ENCODE measurements at regions not wholly inside any gene's neighbourhood (a gene's known extent, or its start where the extent isn't known, plus 50 kb on each side); places are given as distances from the start of the nearest gene placed in this dataset.

GRCh38 chr10:94129393-94130130 is 135.8 kb downstream of the PLCE1 start:
- Histone ChIP-seq H3K4me1 (ENCODE audit: insufficient read depth, low read length, poor library complexity, severe bottlenecking) (peaks cover 8% of the 10 kb centered on the region), H3K27ac (ENCODE audit: low read depth, low read length, poor library complexity, severe bottlenecking) (no peak overlapping the region), H3K27me3 (replicated peaks; ENCODE audit: insufficient read depth, low read depth, low read length, poor library complexity) (no peaks in the 10 kb centered on the region), H3K36me3 (ENCODE audit: insufficient read depth, low read length, poor library complexity, severe bottlenecking) (no peaks in the 10 kb centered on the region), H3K4me3 (ENCODE audit: low read depth, low read length, poor library complexity, severe bottlenecking) (no peak overlapping the region), H3K9me3 (ENCODE audit: low read depth, low read length, poor library complexity, severe bottlenecking) (no peaks in the 10 kb centered on the region)
- intact Hi-C loops (cut with micrococcal nuclease; ENCODE audit: unreplicated experiment) = no loop called here
- ChIA-PET POLR2A (ENCODE audit: low non-redundant PET) (no interaction called here), CTCF (no interaction called here)
- no peak for TF ChIP-seq EZH2 (IDR thresholded peaks at IDR 0.05; ENCODE audit: borderline replicate concordance, low read depth, low read length, poor library complexity, severe bottlenecking)
- TF ChIP-seq CTCF (conservative IDR thresholded peaks at IDR 0.05; ENCODE audit: low read depth, low read length) = no peak
- BruUV-seq (replicated peaks) = no TSS peak
- no peak for DNase-seq (ENCODE audit: low spot score)

- peak; percentile 82 for DNase-seq (ENCODE audit: low spot score)
- CTCF ChIA-PET = no interaction called here
- intact Hi-C loops (cut with micrococcal nuclease; ENCODE audit: unreplicated experiment) = no loop called here
- BruUV-seq (replicated peaks) = no TSS peak
- Histone ChIP-seq H3K4me1 (ENCODE audit: insufficient read depth, low read length, poor library complexity, severe bottlenecking) (peaks cover 8% of the 10 kb centered on the region), H3K9me3 (ENCODE audit: low read depth, low read length, poor library complexity, severe bottlenecking) (no peaks in the 10 kb centered on the region), H3K27ac (ENCODE audit: low read depth, low read length, poor library complexity, severe bottlenecking) (no peak overlapping the region), H3K27me3 (replicated peaks; ENCODE audit: insufficient read depth, low read depth, low read length, poor library complexity) (no peaks in the 10 kb centered on the region), H3K4me3 (ENCODE audit: low read depth, low read length, poor library complexity, severe bottlenecking) (no peak overlapping the region), H3K36me3 (ENCODE audit: insufficient read depth, low read length, poor library complexity, severe bottlenecking) (no peaks in the 10 kb centered on the region)
- TF ChIP-seq CTCF (conservative IDR thresholded peaks at IDR 0.05; ENCODE audit: low read depth, low read length) = no peak
- no peak for TF ChIP-seq EZH2 (IDR thresholded peaks at IDR 0.05; ENCODE audit: borderline replicate concordance, low read depth, low read length, poor library complexity, severe bottlenecking)
- POLR2A ChIA-PET (ENCODE audit: low non-redundant PET) = no interaction called here
These were observed 138.2 kb downstream of the PLCE1 start for GRCh38 chr10:94131885-94132284.

- H3K4me3 ChIP-seq (ENCODE audit: low read depth, low read length, poor library complexity, severe bottlenecking) = no peak overlapping the region
- peaks cover 8% of the 10 kb centered on the region for H3K4me1 ChIP-seq (ENCODE audit: insufficient read depth, low read length, poor library complexity, severe bottlenecking)
- no peaks in the 10 kb centered on the region for H3K9me3 ChIP-seq (ENCODE audit: low read depth, low read length, poor library complexity, severe bottlenecking)
- TF ChIP-seq CTCF (conservative IDR thresholded peaks at IDR 0.05; ENCODE audit: low read depth, low read length) = no peak
- TF ChIP-seq EZH2 (IDR thresholded peaks at IDR 0.05; ENCODE audit: borderline replicate concordance, low read depth, low read length, poor library complexity, severe bottlenecking) = no peak
- H3K27me3 ChIP-seq (replicated peaks; ENCODE audit: insufficient read depth, low read depth, low read length, poor library complexity) = no peaks in the 10 kb centered on the region
- POLR2A ChIA-PET (ENCODE audit: low non-redundant PET) = no interaction called here
- BruUV-seq (replicated peaks) = no TSS peak
- intact Hi-C loops (cut with micrococcal nuclease; ENCODE audit: unreplicated experiment) = no loop called here
- CTCF ChIA-PET = no interaction called here
- no peaks in the 10 kb centered on the region for H3K36me3 ChIP-seq (ENCODE audit: insufficient read depth, low read length, poor library complexity, severe bottlenecking)
- no peak overlapping the region for H3K27ac ChIP-seq (ENCODE audit: low read depth, low read length, poor library complexity, severe bottlenecking)
- DNase-seq (ENCODE audit: low spot score) = peak; percentile 21
These were observed 139.5 kb downstream of the PLCE1 start for GRCh38 chr10:94133239-94133638.
